ENCODE measurements at regions not wholly inside any gene's neighbourhood (a gene's known extent, or its start where the extent isn't known, plus 50 kb on each side); places are given as distances from the start of the nearest gene placed in this dataset.
"Not testable (repeated sequence)": the region's sequence is repeated elsewhere in the genome, so short reads cannot be mapped to it uniquely, and the experiment has no call there.

DNA sequence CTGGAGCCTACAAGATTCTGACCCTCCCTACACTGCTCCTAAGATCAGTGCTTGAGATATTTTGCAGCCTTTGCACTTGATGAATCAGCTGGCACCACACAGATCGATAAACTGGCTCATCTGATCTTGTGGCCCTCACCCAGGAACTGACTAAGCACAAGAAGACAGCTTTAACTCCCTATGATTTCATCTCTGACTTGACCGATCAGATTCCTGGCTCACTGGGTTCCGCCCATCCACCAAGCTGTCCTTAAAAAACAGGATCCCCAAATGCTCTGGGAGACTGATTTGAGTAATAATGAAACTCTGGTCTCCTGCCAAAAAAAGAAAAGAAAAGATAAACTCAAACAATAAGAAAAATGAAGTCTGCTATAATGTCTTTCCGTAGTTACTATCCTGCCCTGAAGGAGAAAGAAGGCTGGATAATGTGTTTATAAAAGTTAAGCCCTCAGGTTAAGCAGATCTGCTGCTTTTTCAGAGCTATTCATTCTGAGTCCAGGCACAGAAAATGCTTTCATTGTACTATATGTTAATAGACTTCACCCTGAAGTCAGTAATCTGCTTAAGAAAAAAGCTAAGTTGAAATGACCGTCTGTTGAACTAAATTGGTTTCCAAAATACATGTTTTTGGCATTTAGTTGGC lies 795.2 kb downstream of the TRIML1 start:
- DNase-seq (ENCODE audit: low read depth, low spot score), result no peak

DNA sequence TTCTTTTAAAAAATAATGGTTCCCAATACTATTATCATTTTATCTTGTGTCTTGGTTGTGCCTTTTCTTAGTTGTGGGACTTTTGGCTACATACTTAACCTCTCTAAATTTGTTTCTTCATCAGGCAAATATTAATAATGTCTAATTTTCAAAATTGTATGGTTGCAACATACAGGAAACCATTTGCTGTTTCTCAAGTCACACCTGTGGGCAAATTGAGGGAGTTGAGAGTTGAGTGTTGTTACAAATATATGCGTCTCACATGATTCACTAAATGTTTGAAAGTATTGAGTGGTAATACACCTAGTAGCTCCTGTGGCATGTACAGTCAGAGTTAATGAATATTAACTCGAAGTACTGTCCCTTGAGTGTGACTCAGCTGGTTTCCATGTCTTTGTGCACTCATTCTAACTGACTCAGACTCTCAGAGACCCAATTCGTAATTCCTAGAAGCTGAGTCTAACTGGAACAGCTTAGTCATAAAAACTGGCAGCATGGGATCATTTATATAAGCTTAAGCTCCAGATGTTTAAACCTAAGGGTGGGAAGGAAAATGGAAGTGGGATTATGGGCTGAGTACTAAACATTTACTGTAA lies 802.4 kb downstream of the TRIML1 start:
- DNase-seq (ENCODE audit: low read depth, low spot score), result no peak

DNA sequence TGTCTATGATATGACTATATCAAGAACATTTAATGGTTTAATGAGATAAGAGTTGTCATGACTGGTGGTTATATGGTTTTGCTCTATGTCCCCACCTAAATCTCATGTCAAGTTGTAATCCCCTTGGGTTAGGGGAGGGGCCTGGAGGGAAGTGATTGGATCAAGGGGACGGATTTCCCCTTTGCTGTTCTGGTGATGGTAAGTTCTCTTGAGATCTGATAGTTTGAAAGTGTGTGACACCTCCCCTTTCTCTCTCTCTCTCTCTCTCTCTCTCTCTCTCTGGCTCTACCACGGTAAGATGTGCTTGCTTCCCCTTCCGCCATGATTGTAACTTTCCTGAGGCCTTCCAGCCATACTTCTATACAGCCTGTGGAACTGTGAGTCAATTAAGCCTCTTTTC lies 803.4 kb downstream of the TRIML1 start:
- no peak for DNase-seq (ENCODE audit: low read depth, low spot score)

DNA sequence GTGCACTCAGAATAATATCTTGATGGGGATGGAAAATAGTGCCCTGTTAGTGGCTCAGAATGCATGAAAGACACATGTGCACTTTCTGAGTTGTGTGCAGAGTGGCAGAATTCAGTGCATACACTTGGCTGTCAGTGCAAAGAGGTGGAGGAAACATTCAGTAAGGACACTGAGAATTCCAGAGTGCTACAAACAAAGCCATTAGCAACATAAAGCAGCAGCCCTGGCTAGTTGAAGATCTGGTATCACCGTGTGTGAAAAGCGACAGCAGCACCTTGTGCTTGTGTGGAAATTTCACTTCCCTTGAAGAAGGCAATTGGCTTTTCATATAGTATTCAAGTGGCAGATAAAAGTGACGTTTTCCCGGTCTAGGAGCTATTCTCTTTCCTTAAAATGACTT lies 810.4 kb downstream of the TRIML1 start:
- no peak for DNase-seq (ENCODE audit: low read depth, low spot score)

DNA sequence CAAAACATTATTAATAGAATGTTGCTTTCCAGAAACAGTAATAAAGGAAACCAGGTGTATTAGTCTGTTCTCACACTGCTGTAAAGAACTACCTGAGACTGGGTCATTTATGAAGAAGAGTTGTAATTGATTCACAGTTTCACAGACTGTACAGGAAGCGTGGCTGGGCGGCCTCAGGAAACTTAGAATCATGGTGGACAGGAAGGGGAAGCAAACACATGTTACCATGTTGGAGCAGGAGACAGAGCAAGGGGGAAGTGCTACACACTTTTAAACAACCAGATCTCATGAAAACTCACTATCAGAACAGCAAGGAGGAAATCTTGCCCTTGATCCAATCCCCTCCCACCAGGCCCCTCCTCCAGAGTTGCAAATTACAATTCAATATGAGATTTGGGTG lies 815.8 kb downstream of the TRIML1 start:
- DNase-seq (ENCODE audit: low read depth, low spot score), result no peak

DNA sequence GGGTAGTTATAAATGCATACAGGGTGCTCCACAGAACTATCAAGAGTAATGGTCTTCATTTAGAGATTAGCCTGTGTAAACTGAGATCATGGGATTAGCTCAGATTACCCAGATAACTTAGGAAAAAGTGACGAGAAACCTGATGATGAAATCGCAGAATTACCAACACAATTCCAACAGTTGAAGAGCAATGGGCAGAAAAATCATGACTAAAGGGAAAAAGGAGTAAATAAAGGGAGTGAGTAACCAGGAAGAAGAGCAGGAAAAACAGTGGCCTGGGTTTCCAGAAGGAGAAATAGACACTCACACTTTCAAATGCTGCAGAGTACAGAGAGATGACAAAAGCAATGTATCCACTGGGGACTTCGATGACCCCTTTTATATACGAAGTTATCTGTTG lies 817.3 kb downstream of the TRIML1 start:
- no peak for DNase-seq (ENCODE audit: low read depth, low spot score)

- no peak for DNase-seq (ENCODE audit: low read depth, low spot score)
Measured at GRCh38 chr4:188958346-188958745, 819.1 kb downstream of the TRIML1 start.

DNA sequence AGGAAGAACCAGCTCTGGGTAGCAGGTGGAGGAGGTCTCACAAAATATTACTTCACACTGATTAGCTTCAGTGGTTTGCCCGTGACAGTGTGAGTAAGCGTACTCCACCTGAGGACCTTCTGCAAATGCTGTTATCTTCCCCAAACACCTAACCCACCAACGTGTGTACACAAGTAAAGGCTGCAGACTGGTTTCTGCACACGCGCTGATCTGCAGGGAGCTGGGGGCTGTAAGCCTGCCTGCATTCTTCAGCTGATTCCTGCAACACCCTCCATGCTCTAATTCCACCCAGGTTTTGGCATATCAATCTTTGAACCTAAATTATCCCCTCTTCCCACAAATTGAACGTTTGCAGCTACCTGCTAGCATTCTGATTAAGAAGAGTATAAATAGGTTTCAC lies 820.2 kb downstream of the TRIML1 start:
- no peak for DNase-seq (ENCODE audit: low read depth, low spot score)

DNA sequence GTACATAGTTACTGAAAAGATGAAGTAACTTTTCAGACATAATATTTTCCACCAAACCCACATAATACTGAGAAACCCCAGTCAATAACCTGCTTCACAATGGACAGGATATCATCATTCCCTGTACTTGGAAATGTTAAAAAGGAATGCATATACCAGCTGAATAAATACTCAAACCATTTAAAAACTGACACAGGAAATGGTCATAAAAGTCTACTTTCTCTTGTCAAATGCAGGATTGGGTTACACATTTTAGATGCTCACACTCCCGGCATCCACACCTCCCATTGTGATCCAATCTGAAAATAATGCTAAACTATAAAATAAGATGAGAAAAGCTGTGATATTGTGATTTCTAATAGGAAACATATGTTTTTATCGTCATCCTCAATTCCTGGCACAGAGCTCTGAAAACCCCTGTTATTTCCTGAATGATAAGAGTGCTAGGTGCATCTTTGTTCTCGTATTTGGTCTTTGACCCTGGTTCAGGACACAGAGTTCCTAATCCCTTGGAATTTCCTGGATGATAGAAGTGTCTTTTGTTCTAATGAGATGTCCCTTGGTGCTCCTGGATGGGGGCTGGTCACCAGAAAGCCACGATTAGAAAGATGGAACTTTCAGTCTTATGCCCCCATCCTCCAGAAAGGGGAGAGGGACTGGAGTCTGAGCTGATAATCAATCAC lies 821.3 kb downstream of the TRIML1 start:
- DNase-seq (ENCODE audit: low read depth, low spot score), result no peak

- no peak for DNase-seq (ENCODE audit: low read depth, low spot score)
Measured at GRCh38 chr4:188971125-188971524, 831.9 kb downstream of the TRIML1 start.

GRCh38 chr4:188975271-188975670 lies 836.0 kb downstream of the TRIML1 start:
- DNase-seq (ENCODE audit: low read depth, low spot score), result no peak

- DNase-seq (ENCODE audit: low read depth, low spot score), result no peak
Measured at GRCh38 chr4:188976644-188977115, 837.4 kb downstream of the TRIML1 start.

DNA sequence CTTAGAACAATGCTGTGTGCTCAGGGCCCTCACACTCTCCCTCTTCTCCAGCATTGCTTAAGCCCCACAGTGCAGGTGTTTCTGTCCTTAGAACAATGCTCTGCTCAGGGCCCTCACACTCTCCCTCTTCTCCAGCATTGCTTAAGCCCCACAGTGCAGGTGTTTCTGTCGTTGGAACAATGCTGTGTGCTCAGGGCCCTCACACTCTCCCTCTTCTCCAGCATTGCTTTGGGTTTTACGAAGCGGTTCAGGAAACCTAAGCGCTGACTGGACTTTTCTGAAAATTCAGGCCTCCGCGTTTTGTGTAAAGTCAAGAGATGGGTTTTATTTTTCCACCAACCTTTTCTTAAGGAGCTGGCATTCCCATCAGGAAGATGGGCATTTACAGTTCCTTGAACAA lies 838.0 kb downstream of the TRIML1 start:
- not testable (repeated sequence) for DNase-seq (ENCODE audit: low read depth, low spot score)

GRCh38 chr4:188984518-188984917 lies 845.3 kb downstream of the TRIML1 start:
- DNase-seq (ENCODE audit: low read depth, low spot score), result no peak

GRCh38 chr4:188986271-188986689 lies 847.0 kb downstream of the TRIML1 start:
- no peak for DNase-seq (ENCODE audit: low read depth, low spot score)

DNA sequence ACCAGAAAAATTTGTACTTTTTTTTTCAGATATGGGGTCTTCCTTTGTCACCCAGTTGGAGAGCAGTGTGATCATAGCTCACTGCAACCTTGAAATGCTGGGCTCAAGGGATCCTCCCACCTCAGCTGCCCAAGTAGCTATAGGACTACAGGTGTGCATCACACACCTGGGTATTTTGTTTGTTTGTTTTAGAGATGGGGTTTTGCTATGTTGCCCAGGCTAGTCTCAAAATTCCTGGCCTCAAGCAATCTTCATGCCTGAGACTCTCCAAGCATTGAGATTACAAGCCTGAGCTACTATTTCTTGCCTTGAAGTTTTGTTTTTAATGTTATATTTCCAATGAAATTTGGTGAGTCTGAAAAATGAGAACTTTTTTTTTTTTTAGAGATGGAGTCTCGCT lies 847.8 kb downstream of the TRIML1 start:
- DNase-seq (ENCODE audit: low read depth, low spot score), result no peak

DNA sequence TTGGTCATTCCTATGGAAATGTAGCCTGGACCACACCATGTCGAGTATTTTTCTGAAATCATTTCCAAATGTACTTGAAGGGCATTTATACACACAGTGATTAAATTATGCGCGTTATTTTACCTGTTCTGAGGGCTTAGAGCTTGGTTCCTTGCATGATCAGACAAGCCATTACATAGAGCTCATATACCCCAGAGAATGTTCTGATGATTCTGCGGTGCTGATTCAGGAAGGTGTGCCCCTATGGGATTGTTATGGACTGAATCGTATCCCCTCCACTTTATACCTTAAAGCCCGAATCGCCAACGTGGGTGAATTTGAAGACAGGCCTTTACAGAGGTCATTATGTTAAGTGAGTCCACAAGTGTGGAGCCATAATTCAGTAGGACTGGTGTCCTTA lies 848.9 kb downstream of the TRIML1 start:
- no peak for DNase-seq (ENCODE audit: low read depth, low spot score)

DNA sequence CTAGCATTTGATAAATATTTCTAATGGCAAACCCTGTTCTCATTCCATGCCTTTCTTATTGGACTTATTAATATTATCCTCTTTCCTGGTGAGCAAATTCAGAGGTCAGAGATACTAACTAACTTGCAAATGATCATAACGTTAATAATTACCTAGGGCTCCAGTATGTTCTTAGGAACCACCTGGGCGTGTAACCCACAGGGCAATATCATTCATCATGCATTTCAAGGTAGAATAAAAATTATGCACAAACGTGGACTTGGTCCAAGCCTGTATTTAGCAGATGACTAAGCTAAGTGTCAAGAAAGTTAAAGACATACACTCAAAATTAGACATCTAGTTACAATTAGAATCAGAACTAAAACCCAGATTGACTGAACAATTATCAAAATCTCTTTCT lies 850.1 kb downstream of the TRIML1 start:
- no peak for DNase-seq (ENCODE audit: low read depth, low spot score)

GRCh38 chr4:188992706-188993105 lies 853.5 kb downstream of the TRIML1 start:
- no peak for DNase-seq (ENCODE audit: low read depth, low spot score)

GRCh38 chr4:188993871-188994270 lies 854.6 kb downstream of the TRIML1 start:
- no peak for DNase-seq (ENCODE audit: low read depth, low spot score)

- no peak for DNase-seq (ENCODE audit: low read depth, low spot score)
Measured at GRCh38 chr4:189001283-189001970, 862.2 kb downstream of the TRIML1 start.

- no peak for DNase-seq (ENCODE audit: low read depth, low spot score)
Measured at GRCh38 chr4:189001971-189002450, 862.8 kb downstream of the TRIML1 start.
